ENCODE measurements at regions not wholly inside any gene's neighbourhood (a gene's known extent, or its start where the extent isn't known, plus 50 kb on each side); places are given as distances from the start of the nearest gene placed in this dataset.

DNA sequence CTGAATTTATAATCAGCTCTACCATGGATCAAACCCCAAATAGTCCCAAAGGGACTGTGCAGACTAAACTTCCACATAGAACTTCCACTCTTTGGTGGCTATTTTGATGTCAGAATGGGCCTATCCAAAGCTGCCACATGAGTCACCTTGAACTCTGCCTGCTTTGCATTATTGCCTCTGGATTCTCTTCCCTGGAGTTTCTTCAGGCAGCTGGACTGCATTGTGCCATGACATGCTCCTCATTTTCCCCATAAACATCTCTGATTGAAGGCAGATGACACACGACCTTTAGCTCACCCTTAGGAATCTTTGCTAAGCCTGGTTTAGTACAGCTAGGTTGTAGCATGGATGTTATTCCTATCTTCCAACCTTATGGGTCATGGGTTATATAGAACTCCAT, 251.7 kb downstream of the FZD1 start:
- TF ChIP-seq CTCF (IDR thresholded peaks at IDR 0.05; ENCODE audit: low read length) (no peak), EZH2 (IDR thresholded peaks at IDR 0.05; ENCODE audit: borderline replicate concordance, low read length) (no peak)

All from OCI-LY1 (cell line).